ENCODE measurements at regions not wholly inside any gene's neighbourhood (a gene's known extent, or its start where the extent isn't known, plus 50 kb on each side); places are given as distances from the start of the nearest gene placed in this dataset.
"Not testable (repeated sequence)": the region's sequence is repeated elsewhere in the genome, so short reads cannot be mapped to it uniquely, and the experiment has no call there.

GRCh38 chr19:56980906-56981305 lies 138.9 kb upstream of the USP29 start:
- no peak for DNase-seq

DNA sequence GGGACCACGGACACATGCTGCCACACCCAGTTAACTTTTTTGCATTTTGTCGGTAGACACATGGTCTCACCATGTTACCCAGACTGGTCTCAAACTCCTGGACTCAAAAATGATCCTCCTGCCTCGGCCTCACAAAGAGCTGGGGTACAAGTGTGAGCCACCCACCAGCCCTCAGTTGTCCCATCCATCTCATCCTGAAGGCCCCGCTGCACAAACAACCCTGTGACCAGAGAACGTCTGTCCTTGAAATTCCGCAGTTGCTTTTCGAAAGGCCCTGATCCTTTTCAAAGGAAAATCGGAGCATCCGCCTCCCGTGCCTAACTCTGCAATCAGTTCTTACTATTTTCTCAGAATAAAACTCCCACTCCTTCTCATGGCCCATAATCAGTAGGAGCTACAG lies 138.3 kb upstream of the USP29 start:
- not testable (repeated sequence) for DNase-seq

DNA sequence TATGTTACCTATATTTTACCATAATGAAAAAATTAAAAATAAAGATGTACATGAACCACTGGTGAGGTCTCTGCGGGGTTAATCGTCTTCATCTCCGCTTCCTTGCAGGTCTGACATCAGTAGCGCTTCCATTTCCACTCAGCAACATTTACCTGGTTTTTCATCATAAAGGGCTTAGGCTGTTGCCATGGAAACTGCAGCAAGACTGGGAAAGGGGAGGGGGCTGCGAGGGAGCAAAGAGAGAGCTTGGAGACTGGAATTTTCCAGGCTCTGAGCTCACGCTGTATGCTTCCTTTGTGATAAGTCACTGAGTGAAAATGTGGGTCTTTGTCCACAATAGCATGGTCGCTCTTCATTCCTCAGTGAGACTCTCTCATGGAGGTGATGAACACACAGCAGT lies 136.6 kb upstream of the USP29 start:
- no peak for DNase-seq

GRCh38 chr19:56983804-56984203 lies 136.0 kb upstream of the USP29 start:
- no peak for DNase-seq

GRCh38 chr19:56986386-56986785 lies 133.4 kb upstream of the USP29 start:
- no peak for DNase-seq

DNA sequence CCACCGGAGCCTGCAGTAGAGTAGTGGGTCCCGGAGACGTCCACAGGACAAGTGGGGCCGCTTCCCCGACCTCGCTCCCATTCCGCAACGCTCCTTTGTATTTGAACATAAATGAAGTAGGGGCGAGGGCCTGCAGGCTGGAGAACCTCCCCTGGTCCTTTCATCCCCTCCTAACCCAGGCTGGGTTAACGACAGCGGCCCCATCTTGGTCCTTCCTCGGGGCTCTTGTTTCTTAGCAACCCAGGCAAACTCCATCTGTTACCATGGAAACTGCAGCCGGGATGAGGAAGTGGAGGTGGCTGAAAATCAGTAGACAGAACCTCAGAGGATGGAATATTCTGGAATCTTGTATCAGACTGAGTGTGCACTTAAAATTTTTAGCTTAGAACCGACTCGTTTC lies 132.6 kb upstream of the USP29 start:
- no peak for DNase-seq

DNA sequence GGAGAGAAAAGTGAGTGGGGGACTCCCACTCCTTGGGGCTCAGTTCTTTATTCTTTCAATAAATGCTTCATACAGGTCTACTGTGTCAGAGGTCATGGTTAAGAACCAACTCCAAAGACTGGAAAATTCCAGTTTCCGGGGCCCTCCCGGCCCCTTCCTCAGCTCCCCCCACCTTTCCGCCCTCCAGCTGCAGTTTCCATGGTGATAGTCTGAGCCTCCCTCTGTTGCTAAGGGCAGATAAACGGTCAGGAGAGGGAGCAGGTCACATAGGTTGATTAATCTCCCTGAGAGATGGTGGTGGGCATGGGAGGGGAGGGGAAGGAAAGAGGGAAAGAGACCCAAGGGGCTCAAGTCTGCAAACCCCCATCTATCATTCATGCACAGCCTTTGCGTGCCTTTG lies 131.5 kb upstream of the USP29 start:
- no peak for DNase-seq

DNA sequence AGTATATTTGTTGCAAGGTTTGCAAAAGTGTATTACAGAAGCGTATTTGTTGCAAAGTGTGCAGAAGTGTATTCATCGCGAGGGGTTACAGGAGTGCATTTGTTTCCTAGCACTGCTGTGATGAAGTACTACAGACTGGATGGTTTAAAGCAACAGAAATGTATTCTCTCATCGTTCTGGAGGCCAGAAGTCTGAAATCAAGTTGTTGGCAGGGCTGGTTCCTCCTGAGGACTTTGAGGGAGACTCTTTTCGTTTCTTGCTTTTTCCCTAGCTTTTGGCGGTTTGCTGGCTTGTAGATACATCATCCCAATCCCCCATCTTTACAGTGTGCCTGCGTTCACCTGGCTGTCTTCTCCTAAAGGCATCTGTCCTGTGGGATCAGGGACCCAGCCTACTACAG lies 127.9 kb upstream of the USP29 start:
- DNase-seq: no peak

- DNase-seq: no peak
These were observed 125.9 kb upstream of the USP29 start for GRCh38 chr19:56993851-56994250.

DNA sequence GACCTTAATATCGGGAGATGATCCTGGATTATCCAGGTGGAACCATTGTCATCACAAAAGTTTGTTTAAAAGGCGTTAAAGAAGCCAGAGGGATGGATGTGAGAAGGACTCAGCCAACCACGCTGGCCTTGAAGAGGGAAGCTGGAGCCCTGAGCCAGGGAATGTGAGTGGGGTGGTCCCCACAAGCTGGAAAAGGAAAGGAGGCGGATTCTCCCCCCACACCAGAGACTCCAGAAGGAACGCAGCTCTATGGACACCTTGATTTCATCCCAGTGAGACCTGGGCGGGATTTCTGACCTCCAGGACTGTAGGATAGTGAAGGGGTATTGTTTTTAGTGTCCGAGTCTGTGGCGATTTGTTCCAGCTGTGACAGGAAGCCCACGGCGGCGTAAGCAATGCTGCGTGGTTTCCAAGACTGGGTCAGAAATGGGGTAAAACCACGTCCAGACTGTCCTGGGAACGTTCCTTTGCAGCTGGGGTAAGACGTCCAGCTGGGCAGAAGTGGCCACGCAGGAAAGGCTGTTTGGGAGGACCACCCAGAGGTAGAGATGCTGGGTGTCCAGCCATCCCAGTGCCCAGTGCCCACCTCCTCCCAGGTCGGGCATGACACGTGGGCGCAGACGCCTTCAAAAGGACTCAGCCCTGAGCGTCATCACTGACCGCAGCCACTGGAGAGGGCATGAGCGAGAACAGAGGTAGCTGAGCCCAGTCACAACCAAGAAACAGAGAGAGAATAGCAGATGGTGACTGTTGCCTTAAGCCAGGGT lies 125.4 kb upstream of the USP29 start:
- no peak for DNase-seq

- no peak for DNase-seq
These were observed 124.5 kb upstream of the USP29 start for GRCh38 chr19:56995303-56995702.

DNA sequence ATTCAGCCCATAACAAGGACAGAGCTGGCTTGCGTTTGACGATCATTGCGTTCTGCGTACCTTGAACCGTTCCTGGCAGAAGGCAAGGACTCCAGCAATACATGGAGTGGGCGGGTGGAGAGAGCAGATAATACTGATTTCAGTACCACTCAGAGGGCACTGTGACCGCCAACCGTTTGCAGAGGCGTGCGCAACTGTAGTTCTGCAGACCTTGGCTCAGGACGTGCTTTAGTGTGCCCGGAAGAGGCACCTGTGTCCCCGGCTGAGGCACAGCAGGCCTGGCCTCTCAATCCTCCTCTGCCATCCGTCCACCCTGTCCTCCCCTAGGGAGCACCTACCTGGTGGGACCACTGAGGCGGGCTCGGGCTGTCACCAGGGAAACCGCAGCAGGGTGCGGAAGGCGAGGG lies 117.6 kb upstream of the USP29 start:
- no peak for DNase-seq

GRCh38 chr19:57002710-57003109 lies 117.1 kb upstream of the USP29 start:
- DNase-seq: no peak

GRCh38 chr19:57004418-57004817 lies 115.4 kb upstream of the USP29 start:
- no peak for DNase-seq

DNA sequence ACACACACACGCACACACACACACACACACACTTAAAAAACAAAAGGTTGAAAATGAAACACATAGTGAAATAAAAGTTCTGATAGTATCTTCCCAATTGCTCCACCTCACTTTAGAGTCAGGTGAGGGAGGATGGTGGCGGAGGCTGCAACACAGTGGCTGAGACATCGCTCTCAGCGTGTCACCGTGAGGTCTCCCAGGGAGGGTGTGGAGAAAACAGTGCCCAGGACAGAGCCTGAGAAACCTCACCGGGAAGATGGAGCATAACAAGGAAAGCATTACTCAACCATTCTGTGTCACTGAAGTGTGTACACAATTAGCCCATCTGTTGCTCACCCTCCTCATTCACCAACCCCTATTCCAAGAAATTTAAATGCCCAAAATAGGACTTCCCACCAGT lies 111.4 kb upstream of the USP29 start:
- no peak for DNase-seq

DNA sequence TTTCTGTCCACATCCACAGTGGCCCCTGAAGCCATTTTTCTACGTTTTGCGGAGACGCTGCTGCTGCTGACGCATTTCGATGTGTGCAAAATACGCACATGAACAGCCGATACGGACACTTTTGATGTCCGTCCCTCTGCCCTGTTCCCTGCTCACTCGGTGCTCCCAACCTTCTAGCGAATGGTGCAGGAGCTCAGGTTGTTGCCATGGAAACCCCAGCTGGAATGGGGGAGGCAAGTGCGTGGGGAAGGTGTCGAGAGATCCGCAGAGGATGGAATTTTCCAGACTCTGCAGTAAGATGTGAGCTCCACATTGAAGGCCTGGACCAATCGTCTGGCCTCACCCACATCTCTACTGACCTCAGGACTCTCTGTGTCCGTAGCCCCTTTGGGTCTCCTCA lies 109.2 kb upstream of the USP29 start:
- DNase-seq: no peak

DNA sequence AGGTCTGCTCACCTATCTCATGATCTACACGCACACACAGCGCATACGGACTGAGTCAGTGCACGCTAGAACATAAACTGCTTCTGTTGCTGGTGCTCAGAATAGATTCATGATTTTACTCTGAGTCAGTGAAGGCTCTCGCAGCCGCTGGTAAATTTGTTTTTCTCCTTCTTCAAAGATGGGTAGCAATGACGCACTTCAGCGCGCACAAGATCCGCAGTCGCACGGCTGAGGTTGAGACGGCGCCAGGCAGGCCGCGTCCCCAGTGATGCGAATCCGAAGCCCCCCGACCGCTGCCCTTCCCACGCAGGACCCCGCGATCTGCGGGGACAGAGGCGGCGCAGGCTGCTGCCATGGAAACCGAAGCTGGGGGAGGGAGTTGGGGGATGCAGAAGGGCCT lies 103.7 kb upstream of the USP29 start:
- no peak for DNase-seq

DNA sequence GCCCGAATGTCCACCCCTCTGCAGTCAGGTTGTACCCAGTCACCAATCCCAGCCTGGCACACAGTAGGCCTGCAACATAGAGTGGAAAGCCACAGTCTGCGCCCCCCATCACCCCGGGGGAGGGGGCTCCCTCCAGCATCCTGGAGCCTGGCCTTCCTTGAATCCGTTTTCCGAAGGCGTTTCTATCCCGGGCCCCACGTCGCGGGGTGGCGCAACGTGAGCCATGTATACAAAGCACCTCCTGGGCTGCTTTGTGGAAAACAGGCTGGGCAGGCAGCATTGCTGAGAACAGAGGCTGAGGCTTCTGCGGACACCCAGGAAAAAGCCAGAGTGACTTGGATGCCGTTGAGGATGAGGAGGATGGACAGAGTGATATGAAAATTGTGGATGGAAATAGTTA lies 103.3 kb upstream of the USP29 start:
- no peak for DNase-seq

GRCh38 chr19:57025491-57025890 lies 94.3 kb upstream of the USP29 start:
- DNase-seq: no peak

GRCh38 chr19:57026476-57026875 lies 93.3 kb upstream of the USP29 start:
- DNase-seq: no peak

GRCh38 chr19:57027360-57027759 lies 92.4 kb upstream of the USP29 start:
- no peak for DNase-seq

DNA sequence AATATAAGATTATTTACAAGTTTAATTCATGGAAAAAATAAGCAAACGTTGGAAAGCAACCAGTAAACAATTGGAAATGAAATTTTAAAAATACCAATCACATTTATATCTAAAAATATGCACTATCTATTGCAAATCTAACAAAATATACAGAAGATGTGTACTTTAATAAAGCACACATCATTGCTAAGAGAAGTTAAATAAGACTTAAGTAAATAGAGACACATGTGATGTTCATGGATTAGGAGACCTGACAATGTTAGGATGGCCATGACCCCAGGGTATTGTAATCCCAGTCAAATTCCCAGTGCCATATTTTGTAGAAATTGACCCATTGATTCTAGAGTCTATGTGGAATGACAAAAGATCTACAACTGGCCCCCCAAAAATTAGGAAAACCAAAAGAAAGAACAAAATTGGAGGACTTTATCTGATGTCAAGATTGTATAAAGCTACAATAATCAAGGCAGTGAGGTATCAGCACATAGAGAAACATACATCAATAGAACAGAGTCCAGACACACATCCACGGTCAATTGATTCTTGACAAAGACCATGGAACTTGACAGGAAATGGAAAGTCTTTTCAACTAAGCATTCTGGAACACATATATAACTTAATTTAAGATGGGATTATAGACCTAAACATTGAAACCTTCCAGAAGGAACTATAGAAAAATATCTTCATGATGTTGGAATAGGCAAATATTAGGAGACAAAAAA lies 90.8 kb upstream of the USP29 start:
- no peak for DNase-seq

- DNase-seq: no peak
These were observed 88.7 kb upstream of the USP29 start for GRCh38 chr19:57031106-57031505.

- DNase-seq: no peak
These were observed 86.2 kb upstream of the USP29 start for GRCh38 chr19:57033576-57033975.

DNA sequence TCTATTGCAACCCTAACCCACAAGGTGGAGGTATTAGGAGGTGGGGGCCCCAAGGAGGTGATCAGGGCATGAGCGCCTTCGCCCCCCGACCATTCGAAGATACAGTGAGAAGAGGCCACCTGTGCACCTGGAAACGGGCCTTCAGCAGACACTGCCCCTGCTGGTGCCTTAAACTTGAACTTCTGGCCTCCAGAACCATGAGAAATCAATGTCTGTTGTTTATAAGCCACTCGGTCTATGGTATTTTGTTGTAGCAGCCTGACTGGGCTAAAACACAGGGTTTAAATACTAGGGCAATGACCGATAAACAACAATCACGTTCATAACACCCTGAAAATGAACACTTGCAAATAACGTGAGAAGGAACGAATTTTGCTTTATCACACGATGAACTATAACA lies 85.2 kb upstream of the USP29 start:
- DNase-seq: no peak

Data from NCI-H524 (cell line).